SK-N-SH (cell line): ENCODE measurements at regions not wholly inside any gene's neighbourhood (a gene's known extent, or its start where the extent isn't known, plus 50 kb on each side); places are given as distances from the start of the nearest gene placed in this dataset.

ENCODE experiments used
- POLR2AphosphoS5 ChIP-seq: IDR thresholded peaks from 2 replicates; pipeline ENCODE4 v1.6.1; 2012; ENCODE audit warnings: low read depth, low read length
- RAD21 ChIP-seq: IDR thresholded peaks from 2 replicates; pipeline ENCODE4 v1.6.1; 2012; ENCODE audit warnings: mild to moderate bottlenecking, low read length

- TF ChIP-seq RAD21 (no peak), POLR2AphosphoS5 (no peak)
Observed at GRCh38 chr15:31248951-31249350, 77.7 kb upstream of the KLF13 start.
